Stimulated activated CD8-positive, alpha-beta memory T cell treated with anti-CD3 and anti-CD28 coated beads, Interleukin-15, amount 100 ng/mL, for 48 hours (primary cell): ENCODE measurements at regions not wholly inside any gene's neighbourhood (a gene's known extent, or its start where the extent isn't known, plus 50 kb on each side); places are given as distances from the start of the nearest gene placed in this dataset.
"Not testable (repeated sequence)": the region's sequence is repeated elsewhere in the genome, so short reads cannot be mapped to it uniquely, and the experiment has no call there.

Experiments used
- DNase-seq, 2 donors: peaks; one replicate each; pipeline ENCODE4 v3.0.0-alpha.2; 2020; ENCODE audit warnings: low read depth in 2 of 2

GRCh38 chr1:65590279-65590678, 169.8 kb downstream of the LEPR start:
- DNase-seq: no peak

DNA sequence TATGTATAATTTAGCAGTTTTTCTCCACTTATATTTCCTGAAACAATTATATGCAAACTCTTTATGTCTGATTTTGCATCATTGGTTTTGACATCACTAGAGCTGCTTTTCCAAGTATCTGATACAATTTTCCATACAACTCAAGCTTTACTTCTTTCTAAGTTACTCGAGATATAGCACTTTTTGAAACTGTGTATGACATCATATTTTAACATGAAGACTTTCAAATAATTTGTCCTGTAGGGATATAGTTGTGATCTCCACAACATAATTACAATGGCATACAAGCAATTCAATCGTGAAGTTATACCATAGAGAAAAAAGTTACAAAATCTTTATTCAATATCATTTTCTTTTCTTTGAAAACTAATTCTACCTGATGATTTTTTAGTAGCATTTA, 173.0 kb downstream of the LEPR start:
- no peak for DNase-seq

- DNase-seq: no peak
Observed at GRCh38 chr1:65595724-65596123, 175.3 kb downstream of the LEPR start.

GRCh38 chr1:65596768-65597167, 176.3 kb downstream of the LEPR start:
- no peak for DNase-seq

DNA sequence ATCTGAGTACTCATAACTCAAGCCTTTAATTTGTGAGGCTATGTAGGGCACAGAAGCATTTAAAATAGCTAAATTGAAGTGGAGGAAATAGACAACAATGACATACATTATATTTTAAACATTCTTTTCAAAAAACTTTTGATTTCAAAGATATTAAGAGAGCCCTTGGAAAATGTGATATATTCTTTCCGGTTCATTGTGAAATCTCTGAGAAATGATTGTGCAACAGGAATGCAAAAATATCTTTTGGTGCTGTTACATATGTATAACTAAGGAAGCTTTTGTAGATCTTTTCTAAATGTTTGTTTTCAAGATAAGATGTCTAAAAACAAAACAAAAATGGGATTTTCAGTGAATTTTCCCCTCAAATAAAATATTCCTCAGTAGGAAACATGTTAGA, 185.2 kb downstream of the LEPR start:
- no peak for DNase-seq

- DNase-seq: no peak
Observed at GRCh38 chr1:65606426-65606825, 186.0 kb downstream of the LEPR start.

DNA sequence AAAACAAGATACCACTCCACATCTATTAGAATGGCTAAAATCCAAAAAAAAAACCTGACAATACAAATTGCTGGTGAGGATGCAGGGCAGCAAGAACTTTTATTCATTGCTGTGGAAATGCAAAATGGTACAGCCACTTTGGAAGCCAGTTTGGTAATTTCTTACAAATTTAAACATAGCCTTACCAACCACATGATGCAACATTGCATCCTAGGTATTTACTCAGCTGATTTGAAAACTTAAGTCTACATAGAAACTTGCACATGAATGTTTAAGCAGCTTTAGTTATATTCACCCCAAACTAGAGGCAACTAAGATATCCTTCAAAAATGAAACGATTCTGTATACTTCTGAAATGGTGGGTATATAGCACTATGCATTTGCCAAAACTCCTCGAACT, 178.8 kb upstream of the PDE4B start:
- no peak for DNase-seq

GRCh38 chr1:65615859-65616258, 176.8 kb upstream of the PDE4B start:
- no peak for DNase-seq

- not testable (repeated sequence) for DNase-seq
Observed at GRCh38 chr1:65621721-65622120, 171.0 kb upstream of the PDE4B start.

DNA sequence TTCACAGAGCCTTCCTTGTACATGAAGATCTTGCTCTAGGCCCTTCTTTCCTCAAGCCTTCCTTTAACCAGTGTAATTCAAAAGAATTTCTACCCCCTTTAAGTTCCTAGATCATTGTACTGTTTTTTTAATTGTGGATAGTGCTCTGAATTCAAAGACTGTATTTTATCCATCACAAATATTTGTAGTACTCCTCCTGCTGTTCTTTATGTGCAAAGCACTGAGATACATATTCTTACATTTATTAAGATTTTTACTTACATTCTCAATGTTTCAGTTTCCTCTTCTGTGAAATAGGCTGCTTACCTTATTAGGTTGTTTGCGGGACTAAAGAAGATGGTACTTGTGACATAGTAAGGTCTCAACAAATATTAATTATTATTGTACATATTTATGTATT, 168.8 kb upstream of the PDE4B start:
- DNase-seq: no peak

DNA sequence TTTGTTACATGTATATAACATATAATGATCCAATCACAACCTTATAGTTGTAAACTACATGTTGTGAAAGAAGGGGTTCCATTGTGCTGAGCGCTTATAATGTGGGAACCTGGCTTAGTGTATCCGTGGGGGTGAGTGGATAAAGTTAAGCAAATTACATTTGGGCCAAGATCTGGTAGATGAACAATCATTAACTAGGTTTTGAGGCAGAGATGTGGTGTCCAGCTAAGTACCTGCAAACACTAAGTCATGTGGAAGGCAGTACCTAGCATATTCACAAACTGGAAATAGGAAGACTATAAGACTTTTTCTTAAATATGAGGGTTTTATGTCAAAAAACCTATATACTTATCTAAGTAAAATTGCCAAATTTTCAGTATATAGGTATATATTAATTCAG, 167.2 kb upstream of the PDE4B start:
- DNase-seq: no peak

DNA sequence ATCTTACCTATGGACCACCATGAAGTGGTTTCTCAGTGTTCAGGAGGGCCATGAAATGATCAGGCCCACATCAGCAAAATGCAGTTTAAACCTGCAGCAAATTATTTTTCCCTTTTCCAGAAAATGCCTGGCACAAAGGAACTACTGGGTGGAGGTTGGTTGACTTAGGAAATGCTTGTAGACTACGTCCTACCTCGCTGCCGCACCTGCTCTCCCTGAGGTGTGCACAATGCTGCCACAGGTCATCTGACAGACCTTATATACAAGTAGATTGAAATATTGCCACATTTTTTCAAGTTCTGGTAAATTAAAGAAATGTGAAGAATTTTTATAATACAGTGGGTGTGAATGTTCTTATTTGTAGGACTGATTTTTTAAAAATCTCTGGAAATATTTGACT, 166.7 kb upstream of the PDE4B start:
- no peak for DNase-seq

GRCh38 chr1:65629788-65630187, 162.9 kb upstream of the PDE4B start:
- no peak for DNase-seq

GRCh38 chr1:65630855-65631254, 161.8 kb upstream of the PDE4B start:
- no peak for DNase-seq

DNA sequence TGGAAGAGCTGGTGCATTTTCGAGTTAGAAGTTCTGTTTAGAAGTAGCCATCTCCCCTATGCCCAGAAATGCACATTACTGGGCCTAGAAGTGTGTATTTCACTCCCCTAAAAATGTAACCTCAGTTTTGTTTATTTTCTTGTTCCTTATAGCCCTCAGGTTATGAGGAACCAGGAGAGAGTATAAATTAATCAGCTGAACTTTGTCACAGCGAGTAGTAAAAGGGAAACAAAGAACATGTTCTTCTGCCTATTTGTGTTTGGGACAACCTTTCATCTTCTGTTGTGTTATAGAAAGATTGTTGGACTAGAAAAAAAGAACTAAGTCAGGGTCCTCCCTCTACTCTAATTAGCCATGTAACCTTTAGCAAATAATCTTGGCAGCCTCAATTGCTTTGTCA, 160.5 kb upstream of the PDE4B start:
- DNase-seq: no peak

GRCh38 chr1:65640046-65640445, 152.6 kb upstream of the PDE4B start:
- no peak for DNase-seq

GRCh38 chr1:65649185-65649584, 143.5 kb upstream of the PDE4B start:
- not testable (repeated sequence) for DNase-seq

GRCh38 chr1:65650682-65651081, 142.0 kb upstream of the PDE4B start:
- DNase-seq: no peak

DNA sequence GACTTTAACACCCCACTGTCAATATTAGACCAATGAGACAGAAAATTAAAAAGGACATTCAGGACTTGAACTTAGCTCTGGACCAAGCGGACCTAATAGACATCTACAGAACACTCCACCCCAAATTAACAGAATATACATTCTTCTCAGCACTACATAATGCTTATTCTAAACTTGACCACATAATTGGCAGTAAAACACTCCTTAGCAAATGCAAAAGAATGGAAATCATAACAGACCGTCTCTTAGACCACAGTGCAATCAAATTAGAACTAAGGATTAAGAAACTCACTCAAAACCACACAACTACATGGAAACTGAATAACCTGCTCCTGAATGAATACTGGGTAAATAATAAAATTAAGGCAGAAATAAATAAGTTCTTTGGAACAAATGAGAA, 138.2 kb upstream of the PDE4B start:
- not testable (repeated sequence) for DNase-seq

DNA sequence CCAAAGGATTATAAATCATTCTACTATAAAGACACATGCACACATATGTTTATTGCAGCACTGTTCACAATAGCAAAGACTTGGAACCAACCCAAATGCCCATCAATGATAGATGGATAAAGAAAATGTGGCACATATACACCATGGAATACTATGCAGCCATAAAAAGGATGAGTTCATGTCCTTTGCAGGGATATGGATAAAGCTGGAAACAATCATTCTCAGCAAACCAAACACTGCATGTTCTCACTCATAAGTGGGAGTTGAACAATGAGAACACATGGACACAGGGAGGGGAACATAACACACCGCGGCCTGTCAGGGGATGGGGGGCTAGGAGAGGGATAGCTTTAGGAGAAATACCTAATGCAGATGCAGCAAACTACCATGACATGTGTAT, 135.1 kb upstream of the PDE4B start:
- not testable (repeated sequence) for DNase-seq

DNA sequence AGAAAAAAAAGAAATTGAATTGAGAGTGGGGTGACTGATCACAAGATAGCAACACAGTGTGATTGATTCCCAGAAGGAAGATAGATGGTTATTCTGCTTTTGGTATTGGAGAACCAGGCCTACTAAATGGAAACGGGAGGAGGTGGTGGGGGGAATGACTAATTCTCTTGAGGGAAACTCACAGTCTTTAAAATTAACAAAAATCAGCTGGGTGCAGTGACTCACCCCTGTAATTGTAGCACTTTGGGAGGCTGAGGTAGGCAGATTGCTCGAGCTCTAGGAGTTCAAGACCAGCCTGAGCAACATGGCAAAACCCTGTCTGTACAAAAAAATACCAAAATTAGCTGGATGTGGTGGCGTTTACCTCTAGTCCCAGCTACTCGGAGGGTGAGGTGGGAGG, 134.6 kb upstream of the PDE4B start:
- DNase-seq: no peak

- no peak for DNase-seq
Observed at GRCh38 chr1:65668368-65668767, 124.3 kb upstream of the PDE4B start.

DNA sequence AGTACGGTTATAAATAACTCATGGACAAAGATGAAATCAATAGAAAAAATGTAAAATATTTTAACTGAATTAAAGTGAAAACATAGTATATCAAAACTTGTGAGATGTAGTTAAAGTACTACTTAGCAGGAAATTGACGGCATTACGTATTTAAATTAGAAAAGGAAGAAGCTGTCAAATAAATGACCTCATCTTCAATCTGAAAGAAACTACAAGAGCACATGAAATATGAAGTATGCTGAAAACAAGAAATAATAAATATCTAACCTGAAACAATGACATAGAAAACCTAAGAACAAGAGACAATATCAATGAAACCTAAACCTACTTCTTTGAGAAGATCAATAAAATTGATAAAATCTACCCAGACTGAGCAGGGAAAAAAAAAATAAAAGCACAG, 122.2 kb upstream of the PDE4B start:
- DNase-seq: no peak

DNA sequence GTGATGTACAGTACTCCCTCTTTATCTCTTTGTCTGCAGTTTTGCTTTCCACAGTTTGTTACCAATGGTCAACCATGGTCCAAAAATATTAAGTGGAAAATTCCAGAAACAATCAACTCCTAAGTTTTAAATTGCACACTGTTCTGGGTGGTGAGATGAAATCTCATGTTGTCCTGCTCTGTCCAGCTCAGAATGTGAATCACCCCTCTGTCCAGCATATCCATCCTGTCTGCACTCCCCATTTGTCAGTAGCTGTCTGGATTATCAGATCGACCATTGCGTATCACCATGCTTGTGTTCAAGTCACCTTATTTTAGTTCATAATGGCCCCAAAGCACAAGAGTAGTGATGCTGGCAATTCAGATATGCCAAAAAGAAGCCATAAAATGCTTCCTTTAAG, 118.2 kb upstream of the PDE4B start:
- no peak for DNase-seq

GRCh38 chr1:65679773-65680172, 112.9 kb upstream of the PDE4B start:
- no peak for DNase-seq
